ENCODE measurements at regions not wholly inside any gene's neighbourhood (a gene's known extent, or its start where the extent isn't known, plus 50 kb on each side); places are given as distances from the start of the nearest gene placed in this dataset.

GRCh38 chr20:11849270-11849915 is 68.3 kb upstream of the BTBD3 start:
- H3K4me3 ChIP-seq (ENCODE audit: low read depth in 2 of 2, low read length in 2 of 2): no peak overlapping the region
- no peak for DNase-seq (ENCODE audit: low read depth, low spot score)
- H3K27ac ChIP-seq (ENCODE audit: low read length): no peak overlapping the region
- no peaks in the 10 kb centered on the region for H3K27me3 ChIP-seq (ENCODE audit: control insufficient read depth, insufficient read depth, low read length)
- ChIA-PET CTCF (no interaction called here), POLR2A (no interaction called here)
- no peaks in the 10 kb centered on the region for H3K4me1 ChIP-seq (ENCODE audit: control insufficient read depth, insufficient read depth, low read length)
- intact Hi-C loops (cut with micrococcal nuclease; ENCODE audit: unreplicated experiment): no loop called here
- no TSS peak for BruUV-seq (replicated peaks)
- no peaks in the 10 kb centered on the region for H3K36me3 ChIP-seq (ENCODE audit: control insufficient read depth, insufficient read depth, low read length)
- in situ Hi-C loops (cut with HindIII; ENCODE audit: low pct_unique_long_range_greater_than_20kb, low sequenced_read_pairs): no loop called here
- no peaks in the 10 kb centered on the region for H3K9me3 ChIP-seq (ENCODE audit: control insufficient read depth, insufficient read depth, low read depth, low read length)
- TF ChIP-seq POLR2AphosphoS5 (IDR thresholded peaks at IDR 0.05; ENCODE audit: low read depth, low read length) (no peak), TCF7L2 (IDR thresholded peaks at IDR 0.05; ENCODE audit: low read depth, low read length) (no peak), REST (IDR thresholded peaks at IDR 0.05; ENCODE audit: insufficient read depth in 1 of 2, low read depth in 2 of 2, low read length in 1 of 2) (no peak), CTCF (IDR thresholded peaks at IDR 0.05) (no peak), SIN3A (IDR thresholded peaks at IDR 0.05; ENCODE audit: borderline replicate concordance, insufficient read depth, low read depth, low read length) (no peak)
- no peak for ATAC-seq

GRCh38 chr20:11849976-11850670 is 67.6 kb upstream of the BTBD3 start:
- CTCF ChIA-PET: no interaction called here
- TF ChIP-seq POLR2AphosphoS5 (IDR thresholded peaks at IDR 0.05; ENCODE audit: low read depth, low read length): no peak
- TF ChIP-seq SIN3A (IDR thresholded peaks at IDR 0.05; ENCODE audit: borderline replicate concordance, insufficient read depth, low read depth, low read length): no peak
- no peak for TF ChIP-seq TCF7L2 (IDR thresholded peaks at IDR 0.05; ENCODE audit: low read depth, low read length)
- no peak for TF ChIP-seq CTCF (IDR thresholded peaks at IDR 0.05)
- no peak for TF ChIP-seq REST (IDR thresholded peaks at IDR 0.05; ENCODE audit: insufficient read depth in 1 of 2, low read depth in 2 of 2, low read length in 1 of 2)

More at GRCh38 chr20:11849976-11850670, 67.6 kb upstream of the BTBD3 start:
- ATAC-seq: no peak
- BruUV-seq (replicated peaks): no TSS peak
- H3K27me3 ChIP-seq (ENCODE audit: control insufficient read depth, insufficient read depth, low read length): no peaks in the 10 kb centered on the region
- H3K27ac ChIP-seq (ENCODE audit: low read length): no peak overlapping the region
- DNase-seq (ENCODE audit: low read depth, low spot score): no peak
- in situ Hi-C loops (cut with HindIII; ENCODE audit: low pct_unique_long_range_greater_than_20kb, low sequenced_read_pairs) (no loop called here), intact Hi-C loops (cut with micrococcal nuclease; ENCODE audit: unreplicated experiment) (no loop called here)
- no peak overlapping the region for H3K4me3 ChIP-seq (ENCODE audit: low read depth in 2 of 2, low read length in 2 of 2)
- POLR2A ChIA-PET: no interaction called here
- H3K4me1 ChIP-seq (ENCODE audit: control insufficient read depth, insufficient read depth, low read length): no peaks in the 10 kb centered on the region
- H3K36me3 ChIP-seq (ENCODE audit: control insufficient read depth, insufficient read depth, low read length): no peaks in the 10 kb centered on the region
- no peaks in the 10 kb centered on the region for H3K9me3 ChIP-seq (ENCODE audit: control insufficient read depth, insufficient read depth, low read depth, low read length)

Measured in Panc1 (cell line).